ENCODE measurements at regions not wholly inside any gene's neighbourhood (a gene's known extent, or its start where the extent isn't known, plus 50 kb on each side); places are given as distances from the start of the nearest gene placed in this dataset.
A peak's percentile ranks its signal among the peaks of the same experiment; 100 is the strongest.

DNA sequence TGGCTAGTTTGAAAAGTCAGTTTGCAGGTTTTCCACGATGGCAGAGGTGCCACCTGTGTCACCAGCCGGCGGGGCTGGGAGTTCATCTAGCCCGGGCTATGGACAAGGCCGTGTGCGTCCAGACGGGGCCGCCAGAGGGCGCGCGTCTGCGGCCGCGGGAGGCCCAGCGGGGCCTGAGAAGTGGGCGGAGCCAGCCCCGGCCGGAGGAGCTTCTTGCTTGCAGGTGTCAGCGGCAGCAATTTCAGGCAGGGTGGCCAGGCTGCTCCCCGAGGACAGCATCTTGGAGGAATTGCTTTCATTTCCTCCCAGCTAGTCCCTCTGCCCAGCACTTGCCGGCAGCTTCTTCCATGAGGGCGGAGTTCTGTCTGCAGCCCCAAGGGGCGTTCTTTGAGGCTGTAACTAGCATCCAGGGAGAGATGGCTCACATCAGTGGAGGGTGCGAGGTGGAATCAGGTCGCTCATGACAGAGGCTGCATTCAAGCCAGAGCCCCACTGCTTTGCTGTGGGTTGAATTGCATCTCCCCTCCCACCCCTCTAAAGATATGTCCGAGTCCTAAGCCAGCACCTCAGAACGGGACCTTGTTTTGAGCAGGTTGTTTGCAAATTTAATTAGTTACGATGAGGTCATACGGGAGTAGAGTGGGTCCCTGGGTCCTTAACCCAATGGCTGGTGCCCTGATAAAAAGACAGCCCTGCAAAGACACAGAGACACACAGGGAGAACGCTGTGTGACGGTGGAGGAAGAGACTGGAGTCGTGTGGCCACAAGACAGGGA is 85.9 kb upstream of the MKI67 start:
- Histone ChIP-seq H3K4me2 (ENCODE audit: low read length) (peak overlapping the region; percentile 65), H3K27me3 (ENCODE audit: insufficient read depth, low read length) (no peaks in the 10 kb centered on the region), H2AFZ (ENCODE audit: low read depth, low read length, poor library complexity, severe bottlenecking) (peak overlapping the region; percentile 93), H3K9me3 (ENCODE audit: control insufficient read depth in 1 of 2, insufficient read depth in 1 of 2, low read depth in 1 of 2, low read length in 2 of 2) (no peaks in the 10 kb centered on the region), H3K4me1 (ENCODE audit: control insufficient read depth in 1 of 2, insufficient read depth in 2 of 2, low read length in 2 of 2) (peaks cover 2 to 21% of the 10 kb centered on the region in 2 experiments; a peak in 2 of 4 replicates), H4K20me1 (ENCODE audit: insufficient read depth) (no peaks in the 10 kb centered on the region), H3K27ac (ENCODE audit: low read depth, low read length) (no peak overlapping the region), H3K9me2 (ENCODE audit: insufficient read depth) (no peaks in the 10 kb centered on the region), H3K36me3 (ENCODE audit: control insufficient read depth in 1 of 2, insufficient read depth in 2 of 2, low read length in 2 of 2) (no peaks in the 10 kb centered on the region), H3K79me2 (ENCODE audit: insufficient read depth, low read length) (no peaks in the 10 kb centered on the region), H3K9ac (ENCODE audit: low read length) (no peak overlapping the region), H3K4me3 (replicated peaks in 1 of 2; ENCODE audit: low read depth in 1 of 2, low read length in 2 of 2) (no peak overlapping the region)
- ChIA-PET RAD21 (ENCODE audit: low non-redundant PET in 1 of 2, low total read pairs in 2 of 2, uncharacterized antibody in 2 of 2, unreplicated experiment in 2 of 2) (interaction anchor here in 1 of 2 experiments (0.6 kb wide), 1 partner anchor 1832 kb away, joined by 3 read pairs; no protein-coding TSS in a partner anchor), CTCF (interaction anchor here (0.6 to 1.7 kb wide), 20 partner anchors 10 to 528 kb away, joined by 3 to 16 read pairs (median 4); partner anchors contain the start of gene PTPRE), POLR2A (no interaction called here)
- ATAC-seq = peak; percentile 84
- no TSS peak for BruUV-seq (replicated peaks)
- intact Hi-C loops (cut with micrococcal nuclease) = loop anchor here (2.0 kb wide), 1 partner anchor 133 kb away; no protein-coding TSS in a partner anchor
- DNase-seq (ENCODE audit: low read depth, low spot score) = peak; percentile 75
- TF ChIP-seq EZH2phosphoT487 (IDR thresholded peaks at IDR 0.05; ENCODE audit: borderline replicate concordance) = no peak
- peak; percentile 90 to 100 (median 100) for TF ChIP-seq CTCF (IDR thresholded peaks at IDR 0.05 in 2 of 3, conservative IDR thresholded peaks at IDR 0.05 in 1 of 3; ENCODE audit: borderline replicate concordance in 1 of 3, insufficient read depth in 1 of 3, low read depth in 2 of 3, low read length in 2 of 3)
- no peak for TF ChIP-seq EGR1 (IDR thresholded peaks at IDR 0.05; ENCODE audit: low read depth)
- peak; percentile 64 for TF ChIP-seq RAD21 (IDR thresholded peaks at IDR 0.05; ENCODE audit: low read depth)
- TF ChIP-seq SP1 (IDR thresholded peaks at IDR 0.05; ENCODE audit: low read depth) = 0 out of 2 replicates have a peak, but pooled peaks have one; percentile 6
- TF ChIP-seq CBX3 (IDR thresholded peaks at IDR 0.05; ENCODE audit: low read depth) = 0 out of 2 replicates have a peak, but pooled peaks have one; percentile 24
- TF ChIP-seq FOSL1 (IDR thresholded peaks at IDR 0.05; ENCODE audit: low read depth) = no peak
- no peak for TF ChIP-seq ZFX (IDR thresholded peaks at IDR 0.05)
- peak; percentile 69 for TF ChIP-seq YY1 (IDR thresholded peaks at IDR 0.05; ENCODE audit: extremely low read depth, insufficient replicate concordance, low read depth, low read length)
- TF ChIP-seq POLR2AphosphoS5 (IDR thresholded peaks at IDR 0.05; ENCODE audit: low read depth, low read length) = 0 out of 2 replicates have a peak, but pooled peaks have one; percentile 17
- TF ChIP-seq ATF3 (IDR thresholded peaks at IDR 0.05) = no peak
- TF ChIP-seq, protein P1, sequence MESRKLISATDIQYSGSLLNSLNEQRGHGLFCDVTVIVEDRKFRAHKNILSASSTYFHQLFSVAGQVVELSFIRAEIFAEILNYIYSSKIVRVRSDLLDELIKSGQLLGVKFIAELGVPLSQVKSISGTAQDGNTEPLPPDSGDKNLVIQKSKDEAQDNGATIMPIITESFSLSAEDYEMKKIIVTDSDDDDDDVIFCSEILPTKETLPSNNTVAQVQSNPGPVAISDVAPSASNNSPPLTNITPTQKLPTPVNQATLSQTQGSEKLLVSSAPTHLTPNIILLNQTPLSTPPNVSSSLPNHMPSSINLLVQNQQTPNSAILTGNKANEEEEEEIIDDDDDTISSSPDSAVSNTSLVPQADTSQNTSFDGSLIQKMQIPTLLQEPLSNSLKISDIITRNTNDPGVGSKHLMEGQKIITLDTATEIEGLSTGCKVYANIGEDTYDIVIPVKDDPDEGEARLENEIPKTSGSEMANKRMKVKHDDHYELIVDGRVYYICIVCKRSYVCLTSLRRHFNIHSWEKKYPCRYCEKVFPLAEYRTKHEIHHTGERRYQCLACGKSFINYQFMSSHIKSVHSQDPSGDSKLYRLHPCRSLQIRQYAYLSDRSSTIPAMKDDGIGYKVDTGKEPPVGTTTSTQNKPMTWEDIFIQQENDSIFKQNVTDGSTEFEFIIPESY (IDR thresholded peaks at IDR 0.05; ENCODE audit: extremely low read depth, insufficient replicate concordance, low read length) = no peak
- no peak; the same call in 1 of the 2 replicates for TF ChIP-seq SRF (IDR thresholded peaks at IDR 0.05; ENCODE audit: low read depth)
- no peak for TF ChIP-seq TCF7L2 (IDR thresholded peaks at IDR 0.05; ENCODE audit: borderline replicate concordance, extremely low read depth, insufficient read depth, insufficient read length)
- TF ChIP-seq CEBPB (IDR thresholded peaks at IDR 0.05; ENCODE audit: low read depth) = no peak
- peak; percentile 62; the same call in 1 of the 2 replicates for TF ChIP-seq MAX (IDR thresholded peaks at IDR 0.05)
- no peak for TF ChIP-seq EZH2 (IDR thresholded peaks at IDR 0.05)
- TF ChIP-seq ELF1 (IDR thresholded peaks at IDR 0.05; ENCODE audit: borderline replicate concordance, low read depth) = no peak
- no peak for TF ChIP-seq ZNF274 (IDR thresholded peaks at IDR 0.05; ENCODE audit: low read depth, low read length)
- no peak for TF ChIP-seq JUND (IDR thresholded peaks at IDR 0.05)
- TF ChIP-seq SIN3A (IDR thresholded peaks at IDR 0.05; ENCODE audit: low read depth) = no peak
